Astrocyte (in vitro differentiated cells and primary cell): ENCODE measurements at regions not wholly inside any gene's neighbourhood (a gene's known extent, or its start where the extent isn't known, plus 50 kb on each side); places are given as distances from the start of the nearest gene placed in this dataset.

Source experiments
- EZH2 ChIP-seq: IDR thresholded peaks from 2 replicates; pipeline ENCODE4 v1.6.1; 2012; ENCODE audit warnings: mild to moderate bottlenecking, low read length, inconsistent platforms; ENCODE audit not compliant: insufficient read depth
- TF ChIP-seq, protein P1 (sequence below): IDR thresholded peaks from 2 replicates; pipeline ENCODE4 v1.5.1; 2011; ENCODE audit warnings: low read depth, mild to moderate bottlenecking, inconsistent platforms, low read length, moderate library complexity; ENCODE audit not compliant: insufficient read depth

GRCh38 chr21:41641510-41641815, 125.4 kb downstream of the RIPK4 start:
- TF ChIP-seq, protein P1, sequence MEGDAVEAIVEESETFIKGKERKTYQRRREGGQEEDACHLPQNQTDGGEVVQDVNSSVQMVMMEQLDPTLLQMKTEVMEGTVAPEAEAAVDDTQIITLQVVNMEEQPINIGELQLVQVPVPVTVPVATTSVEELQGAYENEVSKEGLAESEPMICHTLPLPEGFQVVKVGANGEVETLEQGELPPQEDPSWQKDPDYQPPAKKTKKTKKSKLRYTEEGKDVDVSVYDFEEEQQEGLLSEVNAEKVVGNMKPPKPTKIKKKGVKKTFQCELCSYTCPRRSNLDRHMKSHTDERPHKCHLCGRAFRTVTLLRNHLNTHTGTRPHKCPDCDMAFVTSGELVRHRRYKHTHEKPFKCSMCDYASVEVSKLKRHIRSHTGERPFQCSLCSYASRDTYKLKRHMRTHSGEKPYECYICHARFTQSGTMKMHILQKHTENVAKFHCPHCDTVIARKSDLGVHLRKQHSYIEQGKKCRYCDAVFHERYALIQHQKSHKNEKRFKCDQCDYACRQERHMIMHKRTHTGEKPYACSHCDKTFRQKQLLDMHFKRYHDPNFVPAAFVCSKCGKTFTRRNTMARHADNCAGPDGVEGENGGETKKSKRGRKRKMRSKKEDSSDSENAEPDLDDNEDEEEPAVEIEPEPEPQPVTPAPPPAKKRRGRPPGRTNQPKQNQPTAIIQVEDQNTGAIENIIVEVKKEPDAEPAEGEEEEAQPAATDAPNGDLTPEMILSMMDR, result no peak
- no peak for TF ChIP-seq EZH2
